PFSK-1 (cell line): ENCODE measurements at regions not wholly inside any gene's neighbourhood (a gene's known extent, or its start where the extent isn't known, plus 50 kb on each side); places are given as distances from the start of the nearest gene placed in this dataset.

Source experiments
- FOXP2 ChIP-seq: optimal IDR thresholded peaks from 2 replicates; pipeline ENCODE3; 2011; ENCODE audit warnings: borderline replicate concordance, control low read depth, inconsistent platforms; ENCODE audit not compliant: insufficient read depth; ENCODE audit errors: extremely low read length, extremely low read depth
- POLR2AphosphoS5 ChIP-seq: IDR thresholded peaks from 2 replicates; pipeline ENCODE4 v1.6.1; 2012; ENCODE audit warnings: low read depth, mild to moderate bottlenecking, control low read depth, low read length, moderate library complexity
- SIN3A ChIP-seq: IDR thresholded peaks from 2 replicates; pipeline ENCODE4 v1.6.1; 2012; ENCODE audit warnings: mild to moderate bottlenecking, low read length, moderate library complexity, borderline replicate concordance; ENCODE audit not compliant: insufficient read depth
- TAF1 ChIP-seq: IDR thresholded peaks from 2 replicates; pipeline ENCODE4 v1.6.1; 2012; ENCODE audit warnings: low read length, control low read depth, borderline replicate concordance; ENCODE audit not compliant: insufficient read depth
- TF ChIP-seq, protein P1 (sequence below), 2 experiments: IDR thresholded peaks; 2 replicates each; pipeline versions ENCODE4 v1.6.1 to v1.8.0; 2011 to 2012; ENCODE audit warnings: low read depth in 2 of 2, low read length in 2 of 2, control low read depth in 1 of 2, inconsistent platforms in 1 of 2, mild to moderate bottlenecking in 1 of 2, moderate library complexity in 1 of 2; ENCODE audit not compliant: insufficient read depth in 1 of 2

DNA sequence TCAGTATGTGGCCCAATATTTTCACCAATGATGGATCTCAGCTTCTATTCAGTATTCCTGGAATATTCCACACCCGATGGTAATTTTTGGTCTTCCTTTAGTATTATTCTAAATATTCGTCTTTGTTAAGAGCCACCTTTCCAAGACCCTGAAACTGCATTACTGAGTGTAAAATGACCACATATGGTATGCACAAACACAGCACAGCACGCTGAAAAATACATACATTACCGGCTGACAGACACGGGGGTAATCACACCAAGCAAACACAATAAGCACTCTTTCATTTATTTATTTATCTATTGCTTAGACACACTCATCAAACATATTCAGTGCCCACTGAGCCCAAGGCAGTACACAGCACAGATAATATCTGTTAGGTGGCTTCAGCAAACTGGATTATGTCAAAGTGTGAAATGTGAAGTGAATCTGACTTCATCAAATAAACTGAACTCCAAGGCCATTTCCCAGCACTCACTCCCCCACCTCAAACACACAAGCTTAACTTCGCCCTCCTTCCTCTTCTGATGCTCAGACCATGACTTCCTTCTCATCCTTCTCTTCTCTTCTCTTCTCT is 1637.8 kb upstream of the C9orf72 start:
- TF ChIP-seq, protein P1, sequence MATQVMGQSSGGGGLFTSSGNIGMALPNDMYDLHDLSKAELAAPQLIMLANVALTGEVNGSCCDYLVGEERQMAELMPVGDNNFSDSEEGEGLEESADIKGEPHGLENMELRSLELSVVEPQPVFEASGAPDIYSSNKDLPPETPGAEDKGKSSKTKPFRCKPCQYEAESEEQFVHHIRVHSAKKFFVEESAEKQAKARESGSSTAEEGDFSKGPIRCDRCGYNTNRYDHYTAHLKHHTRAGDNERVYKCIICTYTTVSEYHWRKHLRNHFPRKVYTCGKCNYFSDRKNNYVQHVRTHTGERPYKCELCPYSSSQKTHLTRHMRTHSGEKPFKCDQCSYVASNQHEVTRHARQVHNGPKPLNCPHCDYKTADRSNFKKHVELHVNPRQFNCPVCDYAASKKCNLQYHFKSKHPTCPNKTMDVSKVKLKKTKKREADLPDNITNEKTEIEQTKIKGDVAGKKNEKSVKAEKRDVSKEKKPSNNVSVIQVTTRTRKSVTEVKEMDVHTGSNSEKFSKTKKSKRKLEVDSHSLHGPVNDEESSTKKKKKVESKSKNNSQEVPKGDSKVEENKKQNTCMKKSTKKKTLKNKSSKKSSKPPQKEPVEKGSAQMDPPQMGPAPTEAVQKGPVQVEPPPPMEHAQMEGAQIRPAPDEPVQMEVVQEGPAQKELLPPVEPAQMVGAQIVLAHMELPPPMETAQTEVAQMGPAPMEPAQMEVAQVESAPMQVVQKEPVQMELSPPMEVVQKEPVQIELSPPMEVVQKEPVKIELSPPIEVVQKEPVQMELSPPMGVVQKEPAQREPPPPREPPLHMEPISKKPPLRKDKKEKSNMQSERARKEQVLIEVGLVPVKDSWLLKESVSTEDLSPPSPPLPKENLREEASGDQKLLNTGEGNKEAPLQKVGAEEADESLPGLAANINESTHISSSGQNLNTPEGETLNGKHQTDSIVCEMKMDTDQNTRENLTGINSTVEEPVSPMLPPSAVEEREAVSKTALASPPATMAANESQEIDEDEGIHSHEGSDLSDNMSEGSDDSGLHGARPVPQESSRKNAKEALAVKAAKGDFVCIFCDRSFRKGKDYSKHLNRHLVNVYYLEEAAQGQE (IDR thresholded peaks at IDR 0.05; ENCODE audit: insufficient read depth in 1 of 2, low read depth in 2 of 2, low read length in 2 of 2) = no peak
- TF ChIP-seq POLR2AphosphoS5 (no peak), SIN3A (no peak), TAF1 (no peak), FOXP2 (no peak)
